ENCODE measurements at regions not wholly inside any gene's neighbourhood (a gene's known extent, or its start where the extent isn't known, plus 50 kb on each side); places are given as distances from the start of the nearest gene placed in this dataset.

DNA sequence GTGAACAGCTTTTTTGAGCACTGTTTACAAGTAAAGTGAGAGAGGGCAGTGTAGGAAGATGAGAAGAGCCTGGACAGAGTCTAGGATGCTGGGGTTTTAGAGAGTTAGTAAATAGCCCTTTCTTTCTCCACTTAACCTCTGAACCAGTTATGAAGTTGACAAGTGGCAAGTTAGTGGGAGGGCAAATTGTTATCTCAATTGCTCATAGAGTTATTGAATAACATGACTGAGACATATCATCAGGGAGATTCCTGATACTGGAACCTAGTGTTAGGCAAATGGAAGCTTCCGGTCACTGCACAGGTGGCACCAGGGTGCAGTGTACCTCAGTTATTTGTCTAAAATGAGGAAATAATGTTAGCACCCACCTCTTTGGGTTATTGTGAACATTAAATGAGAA lies 57.8 kb upstream of the PTPN5 start:
- Histone ChIP-seq H3K4me2 (no peak overlapping the region), H3K36me3 (ENCODE audit: insufficient read depth) (no peaks in the 10 kb centered on the region), H2AFZ (ENCODE audit: low read depth) (no peak overlapping the region), H3K4me3 (IDR thresholded peaks at IDR 0.05; ENCODE audit: insufficient read depth, low read depth, low read length) (no peak overlapping the region), H3K9ac (no peak overlapping the region), H3K79me2 (ENCODE audit: insufficient read depth, low read depth) (no peaks in the 10 kb centered on the region), H3K27ac (no peak overlapping the region), H4K20me1 (ENCODE audit: insufficient read depth) (no peaks in the 10 kb centered on the region), H3K27me3 (ENCODE audit: insufficient read depth, low read depth) (no peaks in the 10 kb centered on the region), H3K4me1 (ENCODE audit: low read depth, poor library complexity, severe bottlenecking) (no peaks in the 10 kb centered on the region)
- TF ChIP-seq, protein P1, sequence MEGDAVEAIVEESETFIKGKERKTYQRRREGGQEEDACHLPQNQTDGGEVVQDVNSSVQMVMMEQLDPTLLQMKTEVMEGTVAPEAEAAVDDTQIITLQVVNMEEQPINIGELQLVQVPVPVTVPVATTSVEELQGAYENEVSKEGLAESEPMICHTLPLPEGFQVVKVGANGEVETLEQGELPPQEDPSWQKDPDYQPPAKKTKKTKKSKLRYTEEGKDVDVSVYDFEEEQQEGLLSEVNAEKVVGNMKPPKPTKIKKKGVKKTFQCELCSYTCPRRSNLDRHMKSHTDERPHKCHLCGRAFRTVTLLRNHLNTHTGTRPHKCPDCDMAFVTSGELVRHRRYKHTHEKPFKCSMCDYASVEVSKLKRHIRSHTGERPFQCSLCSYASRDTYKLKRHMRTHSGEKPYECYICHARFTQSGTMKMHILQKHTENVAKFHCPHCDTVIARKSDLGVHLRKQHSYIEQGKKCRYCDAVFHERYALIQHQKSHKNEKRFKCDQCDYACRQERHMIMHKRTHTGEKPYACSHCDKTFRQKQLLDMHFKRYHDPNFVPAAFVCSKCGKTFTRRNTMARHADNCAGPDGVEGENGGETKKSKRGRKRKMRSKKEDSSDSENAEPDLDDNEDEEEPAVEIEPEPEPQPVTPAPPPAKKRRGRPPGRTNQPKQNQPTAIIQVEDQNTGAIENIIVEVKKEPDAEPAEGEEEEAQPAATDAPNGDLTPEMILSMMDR (conservative IDR thresholded peaks at IDR 0.05; ENCODE audit: low read depth, low read length): no peak

DNA sequence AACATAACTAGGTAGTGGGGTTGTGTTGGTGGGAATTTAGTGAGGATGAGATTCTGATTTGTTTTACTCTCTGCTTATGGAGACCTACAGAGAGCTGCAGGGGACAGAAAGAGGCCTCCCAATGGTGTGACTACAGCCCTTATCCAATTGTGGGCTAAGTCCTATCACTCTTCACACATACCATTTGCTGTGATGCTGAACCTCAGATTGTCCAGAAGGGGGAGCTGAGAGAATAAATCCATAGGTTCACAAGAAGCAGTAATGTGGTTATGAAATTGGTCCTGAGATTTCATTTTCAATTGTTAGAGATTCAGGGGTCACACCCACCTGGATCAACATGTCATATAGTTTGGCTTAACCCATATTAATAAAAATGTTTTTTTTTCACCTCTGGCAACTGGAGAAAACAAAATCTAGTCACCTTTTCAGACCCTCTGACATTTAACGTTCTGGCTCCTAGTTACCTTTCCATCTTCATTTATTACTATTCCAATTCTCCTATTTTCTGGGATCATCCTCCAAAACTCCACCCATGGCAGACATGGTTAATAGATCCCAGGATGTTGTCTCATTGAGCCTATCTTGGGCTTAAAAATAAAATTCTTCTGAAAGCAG lies 53.3 kb upstream of the PTPN5 start:
- no peak overlapping the region for H3K4me3 ChIP-seq (IDR thresholded peaks at IDR 0.05; ENCODE audit: insufficient read depth, low read depth, low read length)
- H4K20me1 ChIP-seq (ENCODE audit: insufficient read depth): no peaks in the 10 kb centered on the region
- no peaks in the 10 kb centered on the region for H3K4me1 ChIP-seq (ENCODE audit: low read depth, poor library complexity, severe bottlenecking)
- no peaks in the 10 kb centered on the region for H3K27me3 ChIP-seq (ENCODE audit: insufficient read depth, low read depth)
- no peaks in the 10 kb centered on the region for H3K36me3 ChIP-seq (ENCODE audit: insufficient read depth)
- TF ChIP-seq, protein P1 (conservative IDR thresholded peaks at IDR 0.05; ENCODE audit: low read depth, low read length): peak; percentile 74
- H3K9ac ChIP-seq: no peak overlapping the region
- no peak overlapping the region for H3K27ac ChIP-seq
- H3K4me2 ChIP-seq: no peak overlapping the region
- no peak overlapping the region for H2AFZ ChIP-seq (ENCODE audit: low read depth)
- H3K79me2 ChIP-seq (ENCODE audit: insufficient read depth, low read depth): no peaks in the 10 kb centered on the region
